Right atrium auricular region (tissue), 2 donors: ENCODE measurements at regions not wholly inside any gene's neighbourhood (a gene's known extent, or its start where the extent isn't known, plus 50 kb on each side); places are given as distances from the start of the nearest gene placed in this dataset.
"Not testable (repeated sequence)": the region's sequence is repeated elsewhere in the genome, so short reads cannot be mapped to it uniquely, and the experiment has no call there.

Experiments
- DNase-seq: peaks from one replicate; pipeline ENCODE4 v3.0.0-alpha.2; 2019; ENCODE audit warnings: low spot score
- H3K27ac ChIP-seq, 2 donors: fragments of 200-600 bp; sonication (generic); 1 replicate in 1 of 2; 2 replicates in 1 of 2; pipeline ENCODE4 v1.5.1; 2016 to 2019
- H3K27me3 ChIP-seq, 2 donors: fragments of 200-600 bp; sonication (generic); one replicate each; pipeline versions ENCODE4 v1.5.1 to v1.6.0; 2017 to 2019
- H3K36me3 ChIP-seq: fragments of 200-600 bp; sonication (generic); one replicate; pipeline ENCODE4 v1.5.1; 2016
- H3K4me1 ChIP-seq, 2 donors: fragments of 200-600 bp; sonication (generic); one replicate each; pipeline versions ENCODE4 v1.5.1 to v1.6.0; 2017 to 2019
- H3K4me3 ChIP-seq, 2 donors: fragments of 200-600 bp; sonication (generic); 1 replicate in 1 of 2; 2 replicates in 1 of 2; pipeline ENCODE4 v1.5.1; 2017 to 2019; ENCODE audit warnings: mild to moderate bottlenecking in 1 of 2, moderate library complexity in 1 of 2
- H3K9me3 ChIP-seq, 2 donors: fragments of 200-600 bp; sonication (generic); one replicate each; pipeline ENCODE4 v1.5.1; 2019
- CTCF ChIP-seq, 2 donors: fragments of 200-600 bp; sonication (generic); IDR thresholded peaks; one replicate each; pipeline ENCODE4 v1.5.1; 2019; ENCODE audit warnings: antibody characterized with exemption in 2 of 2

GRCh38 chr7:81004098-81004497, 85.2 kb upstream of the SEMA3C start:
- H3K4me3 ChIP-seq: no peak overlapping the region
- H3K27me3 ChIP-seq: no peaks in the 10 kb centered on the region
- no peaks in the 10 kb centered on the region for H3K9me3 ChIP-seq
- no peaks in the 10 kb centered on the region for H3K4me1 ChIP-seq
- no peak for TF ChIP-seq CTCF (IDR thresholded peaks at IDR 0.05)
- H3K27ac ChIP-seq: no peak overlapping the region
- DNase-seq: no peak
- no peaks in the 10 kb centered on the region for H3K36me3 ChIP-seq

GRCh38 chr7:81003326-81003725, 84.5 kb upstream of the SEMA3C start:
- H3K4me1 ChIP-seq: no peaks in the 10 kb centered on the region
- TF ChIP-seq CTCF (IDR thresholded peaks at IDR 0.05): no peak
- no peaks in the 10 kb centered on the region for H3K9me3 ChIP-seq

GRCh38 chr7:81002421-81002820, 83.6 kb upstream of the SEMA3C start:
- no peak overlapping the region for H3K27ac ChIP-seq
- no peaks in the 10 kb centered on the region for H3K4me1 ChIP-seq
- DNase-seq: no peak
- no peaks in the 10 kb centered on the region for H3K27me3 ChIP-seq
- H3K4me3 ChIP-seq: no peak overlapping the region
- H3K9me3 ChIP-seq: no peaks in the 10 kb centered on the region
- no peak for TF ChIP-seq CTCF (IDR thresholded peaks at IDR 0.05)
- H3K36me3 ChIP-seq: no peaks in the 10 kb centered on the region

More at GRCh38 chr7:81003326-81003725, 84.5 kb upstream of the SEMA3C start:
- DNase-seq: no peak
- no peaks in the 10 kb centered on the region for H3K36me3 ChIP-seq
- H3K27me3 ChIP-seq: no peaks in the 10 kb centered on the region
- H3K27ac ChIP-seq: no peak overlapping the region
- H3K4me3 ChIP-seq: no peak overlapping the region

- TF ChIP-seq CTCF (IDR thresholded peaks at IDR 0.05): no peak
- H3K27ac ChIP-seq: no peak overlapping the region
- H3K9me3 ChIP-seq: no peaks in the 10 kb centered on the region
- DNase-seq: no peak
- H3K4me3 ChIP-seq: no peak overlapping the region
- H3K36me3 ChIP-seq: no peaks in the 10 kb centered on the region
- H3K4me1 ChIP-seq: no peaks in the 10 kb centered on the region
- H3K27me3 ChIP-seq: no peaks in the 10 kb centered on the region
Measured at GRCh38 chr7:80999771-81000170, 80.9 kb upstream of the SEMA3C start.

- Histone ChIP-seq H3K4me1 (no peaks in the 10 kb centered on the region), H3K9me3 (no peaks in the 10 kb centered on the region), H3K27me3 (no peaks in the 10 kb centered on the region), H3K27ac (no peak overlapping the region), H3K36me3 (no peaks in the 10 kb centered on the region), H3K4me3 (no peak overlapping the region)
- no peak for DNase-seq
- TF ChIP-seq CTCF (IDR thresholded peaks at IDR 0.05): no peak
Measured at GRCh38 chr7:80999100-80999499, 80.2 kb upstream of the SEMA3C start.

- no peak for TF ChIP-seq CTCF (IDR thresholded peaks at IDR 0.05)
- no peak overlapping the region for H3K4me3 ChIP-seq
- DNase-seq: no peak
Measured at GRCh38 chr7:80997841-80998240, 79.0 kb upstream of the SEMA3C start.

GRCh38 chr7:80996236-80996635, 77.4 kb upstream of the SEMA3C start:
- not testable (repeated sequence) for H3K4me3 ChIP-seq, H3K27ac ChIP-seq, H3K4me1 ChIP-seq, H3K27me3 ChIP-seq, H3K36me3 ChIP-seq, DNase-seq, H3K9me3 ChIP-seq

More at GRCh38 chr7:80997841-80998240, 79.0 kb upstream of the SEMA3C start:
- Histone ChIP-seq H3K4me1 (no peaks in the 10 kb centered on the region), H3K27me3 (no peaks in the 10 kb centered on the region), H3K36me3 (no peaks in the 10 kb centered on the region), H3K27ac (no peak overlapping the region), H3K9me3 (no peaks in the 10 kb centered on the region)
